SU-DHL-6 (cell line): ENCODE measurements at regions not wholly inside any gene's neighbourhood (a gene's known extent, or its start where the extent isn't known, plus 50 kb on each side); places are given as distances from the start of the nearest gene placed in this dataset.

Experiments
- H2AFZ ChIP-seq: fragments of 200-600 bp; sonication (generic); 2 replicates; pipeline ENCODE4 v1.6.1; 2014; ENCODE audit warnings: low read depth, mild to moderate bottlenecking, moderate library complexity, mixed read lengths, antibody characterized with exemption, low read length; ENCODE audit not compliant: severe bottlenecking
- H3F3A ChIP-seq: fragments of 200-600 bp; shearing (Covaris generic); 2 replicates; pipeline ENCODE4 v1.6.0; 2016; ENCODE audit warnings: antibody characterized with exemption, mild to moderate bottlenecking; ENCODE audit not compliant: insufficient read depth
- H3K27ac ChIP-seq: fragments of 200-600 bp; sonication (generic); 2 replicates; pipeline ENCODE4 v1.5.1; 2016; ENCODE audit warnings: low read depth, mild to moderate bottlenecking, low read length, moderate library complexity, mixed read lengths
- H3K27me3 ChIP-seq: fragments of 200-600 bp; sonication (generic), shearing (Covaris generic); 2 replicates; pipeline ENCODE4 v1.6.0; 2014; ENCODE audit warnings: mild to moderate bottlenecking, low read length
- H3K36me3 ChIP-seq: fragments of 200-600 bp; sonication (generic); 2 replicates; pipeline ENCODE4 v1.6.1; 2014; ENCODE audit warnings: mild to moderate bottlenecking, low read length, mixed read lengths
- H3K4me2 ChIP-seq: fragments of 300-600, 200-600 bp; shearing (Covaris generic), sonication (generic); 2 replicates; pipeline ENCODE4 v1.6.0; 2014; ENCODE audit warnings: low read length, low read depth, mild to moderate bottlenecking; ENCODE audit not compliant: poor library complexity, severe bottlenecking
- H3K4me3 ChIP-seq: fragments of 200-600 bp; sonication (generic); 2 replicates; pipeline ENCODE4 v1.5.1; 2014; ENCODE audit warnings: antibody characterized with exemption, low read length, mild to moderate bottlenecking, mixed read lengths; ENCODE audit not compliant: insufficient read depth, poor library complexity, severe bottlenecking
- H3K79me2 ChIP-seq: fragments of 200-600 bp; sonication (generic); 2 replicates; pipeline ENCODE4 v1.6.1; 2014; ENCODE audit warnings: mild to moderate bottlenecking, low read length, moderate library complexity; ENCODE audit not compliant: insufficient read depth
- H3K9ac ChIP-seq: fragments of 200-600 bp; sonication (generic); 2 replicates; pipeline ENCODE4 v1.7.0; 2014; ENCODE audit warnings: mild to moderate bottlenecking, low read length
- H3K9me2 ChIP-seq: fragments of 200-600 bp; sonication (generic); replicated peaks from 2 replicates; pipeline ENCODE4 v1.6.1; 2014; ENCODE audit warnings: low read length; ENCODE audit not compliant: insufficient read depth
- H3K9me3 ChIP-seq: fragments of 200-600 bp; sonication (generic); 2 replicates; pipeline ENCODE4 v1.6.1; 2014; ENCODE audit warnings: low read length, mixed read lengths; ENCODE audit not compliant: insufficient read depth
- H4K20me1 ChIP-seq: fragments of 200-600 bp; sonication (generic); 2 replicates; pipeline ENCODE4 v1.6.1; 2014; ENCODE audit warnings: low read depth, mild to moderate bottlenecking, antibody characterized with exemption, low read length, moderate library complexity, mixed read lengths
- CTCF ChIP-seq: fragments of 200-600 bp; sonication (generic); IDR thresholded peaks from one replicate; pipeline ENCODE4 v1.5.1; 2017; ENCODE audit warnings: antibody characterized with exemption, mild to moderate bottlenecking, low read length, moderate library complexity; ENCODE audit not compliant: insufficient read depth, poor library complexity, severe bottlenecking
- EZH2phosphoT487 ChIP-seq: fragments of 200-600 bp; sonication (generic), shearing (Covaris generic); conservative IDR thresholded peaks from 2 replicates; pipeline ENCODE4 v1.6.1; 2018; ENCODE audit warnings: mild to moderate bottlenecking, antibody characterized with exemption, low read length, moderate library complexity, mixed read lengths

DNA sequence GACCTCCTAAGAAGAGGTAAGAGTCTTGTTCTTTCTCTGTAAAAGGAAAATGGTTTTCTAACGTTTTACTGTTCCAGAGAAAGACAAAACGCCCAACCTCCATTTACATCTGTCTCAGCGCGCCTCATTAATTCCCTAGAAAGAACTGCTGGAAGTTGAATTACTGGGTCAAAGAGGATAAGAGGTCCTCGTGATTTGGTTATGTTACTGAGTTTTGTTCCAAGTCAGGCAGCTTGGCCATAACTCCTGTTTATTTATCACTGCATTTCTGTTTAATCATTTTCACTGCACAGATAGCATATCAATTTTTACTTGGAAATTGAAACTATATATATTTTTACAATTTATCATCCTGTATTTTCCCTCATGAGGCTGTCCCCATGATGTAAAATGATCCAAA lies 112.9 kb upstream of the PEG3 start:
- TF ChIP-seq EZH2phosphoT487 (no peak), CTCF (no peak)
- Histone ChIP-seq H3K9me2 (no peaks in the 10 kb centered on the region), H3K4me3 (no peak overlapping the region), H3K27ac (no peak overlapping the region), H3K79me2 (no peaks in the 10 kb centered on the region), H4K20me1 (no peaks in the 10 kb centered on the region), H3K27me3 (no peaks in the 10 kb centered on the region), H2AFZ (no peak overlapping the region), H3K9me3 (no peaks in the 10 kb centered on the region), H3K4me2 (no peak overlapping the region), H3K9ac (no peak overlapping the region), H3K36me3 (no peaks in the 10 kb centered on the region), H3F3A (no peaks in the 10 kb centered on the region)

DNA sequence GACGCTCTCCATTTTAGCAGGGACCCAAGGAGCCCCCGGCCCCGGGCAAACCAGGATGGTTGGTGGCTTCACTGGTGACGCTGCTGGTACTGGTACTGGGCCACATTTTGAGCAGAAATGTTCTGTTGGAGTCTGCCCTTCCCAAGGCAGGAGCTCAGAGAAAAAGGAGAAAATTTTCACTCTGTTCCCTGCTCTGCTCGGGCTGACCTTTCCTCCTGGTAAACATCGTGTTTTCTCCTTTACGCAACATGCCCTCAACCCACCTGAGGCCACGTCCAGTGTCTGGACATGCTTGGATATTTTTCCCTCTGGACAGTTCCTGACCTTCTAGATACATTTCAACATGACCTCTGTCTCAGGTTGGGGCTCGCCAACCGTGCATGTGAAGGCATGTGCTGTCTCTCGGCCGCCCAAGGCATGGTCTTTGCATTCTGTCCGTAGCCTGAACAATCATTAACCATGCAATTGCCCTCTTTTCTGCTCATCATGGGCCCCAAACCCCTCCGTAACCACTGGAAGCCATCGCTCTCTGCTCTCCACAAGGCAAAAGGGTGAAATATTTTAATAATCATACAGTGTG lies 115.2 kb upstream of the PEG3 start:
- no peaks in the 10 kb centered on the region for H3K9me2 ChIP-seq
- no peaks in the 10 kb centered on the region for H3F3A ChIP-seq
- no peak overlapping the region for H3K4me3 ChIP-seq
- no peaks in the 10 kb centered on the region for H4K20me1 ChIP-seq
- no peaks in the 10 kb centered on the region for H3K27me3 ChIP-seq
- no peak overlapping the region for H2AFZ ChIP-seq
- H3K9ac ChIP-seq, result no peak overlapping the region
- H3K36me3 ChIP-seq, result no peaks in the 10 kb centered on the region
- H3K27ac ChIP-seq, result no peak overlapping the region
- H3K79me2 ChIP-seq, result no peaks in the 10 kb centered on the region
- no peaks in the 10 kb centered on the region for H3K9me3 ChIP-seq
- no peak for TF ChIP-seq EZH2phosphoT487
- no peak for TF ChIP-seq CTCF
- H3K4me2 ChIP-seq, result no peak overlapping the region

- no peaks in the 10 kb centered on the region for H4K20me1 ChIP-seq
- H3K36me3 ChIP-seq, result no peaks in the 10 kb centered on the region
- TF ChIP-seq EZH2phosphoT487 (no peak), CTCF (no peak)
- H3K79me2 ChIP-seq, result no peaks in the 10 kb centered on the region
- H3K27ac ChIP-seq, result no peak overlapping the region
- no peak overlapping the region for H3K9ac ChIP-seq
- H3K9me2 ChIP-seq, result no peaks in the 10 kb centered on the region
- H3K4me2 ChIP-seq, result no peak overlapping the region
- no peaks in the 10 kb centered on the region for H3K9me3 ChIP-seq
- H3K4me3 ChIP-seq, result no peak overlapping the region
- no peak overlapping the region for H2AFZ ChIP-seq
- H3F3A ChIP-seq, result no peaks in the 10 kb centered on the region
- no peaks in the 10 kb centered on the region for H3K27me3 ChIP-seq
Measured at GRCh38 chr19:56956503-56957226, 116.1 kb upstream of the PEG3 start.
